ENCODE measurements at regions not wholly inside any gene's neighbourhood (a gene's known extent, or its start where the extent isn't known, plus 50 kb on each side); places are given as distances from the start of the nearest gene placed in this dataset.

GRCh38 chr3:22401499-22401898 lies 650.5 kb upstream of the ZNF385D start:
- Histone ChIP-seq H3K79me2 (ENCODE audit: insufficient read depth, low read length) (no peaks in the 10 kb centered on the region), H3K4me2 (ENCODE audit: insufficient read depth, insufficient read length, low read length) (no peak overlapping the region), H3K4me1 (ENCODE audit: insufficient read depth, low read length) (no peaks in the 10 kb centered on the region), H3K9ac (ENCODE audit: extremely low read depth, insufficient read length, low read length) (no peak overlapping the region), H4K20me1 (ENCODE audit: control insufficient read depth, insufficient read depth, insufficient read length) (no peaks in the 10 kb centered on the region), H3K23ac (ENCODE audit: insufficient read length, low read depth, low read length) (no peak overlapping the region), H2BK20ac (ENCODE audit: low read depth, low read length, poor library complexity, severe bottlenecking) (no peak overlapping the region), H3K9me3 (ENCODE audit: control insufficient read depth, low read depth, low read length) (no peaks in the 10 kb centered on the region), H3K56ac (ENCODE audit: insufficient read length, low read depth, low read length) (no peak overlapping the region), H3K4ac (ENCODE audit: low read depth, low read length) (no peak overlapping the region), H3K27ac (ENCODE audit: insufficient read length, low read depth, low read length) (no peak overlapping the region), H2BK15ac (ENCODE audit: low read depth, low read length) (no peak overlapping the region), H4K5ac (ENCODE audit: insufficient read length, low read depth, low read length) (no peak overlapping the region), H3T11ph (ENCODE audit: low read length) (no peak overlapping the region), H3K27me3 (ENCODE audit: insufficient read depth, low read length) (no peaks in the 10 kb centered on the region), H4K91ac (ENCODE audit: insufficient read length, low read depth, low read length) (no peak overlapping the region), H3K18ac (ENCODE audit: insufficient read length, low read depth, low read length) (no peak overlapping the region), H3K14ac (ENCODE audit: insufficient read depth, low read length) (no peak overlapping the region), H2BK5ac (ENCODE audit: insufficient read length, low read length) (no peak overlapping the region), H2AFZ (ENCODE audit: low read length) (no peak overlapping the region), H3K79me1 (ENCODE audit: insufficient read depth, low read depth, low read length, poor library complexity, severe bottlenecking) (no peaks in the 10 kb centered on the region), H2AK5ac (ENCODE audit: insufficient read length, low read length) (no peak overlapping the region), H4K8ac (replicated peaks; ENCODE audit: insufficient read length, low read depth, low read length) (no peak overlapping the region), H2BK12ac (ENCODE audit: insufficient read length, low read depth, low read length) (no peak overlapping the region), H2BK120ac (ENCODE audit: low read depth, low read length, poor library complexity, severe bottlenecking) (no peak overlapping the region), H3K23me2 (ENCODE audit: insufficient read length, low read depth, low read length, poor library complexity, severe bottlenecking) (no peaks in the 10 kb centered on the region)
- Mint-ChIP-seq H3K4me3 (no peak overlapping the region), H3K4me1 (no peaks in the 10 kb centered on the region), H3K27me3 (ENCODE audit: low read depth) (no peaks in the 10 kb centered on the region), H3K27ac (no peak overlapping the region), H3K36me3 (ENCODE audit: insufficient read depth in 1 of 3, low read depth in 3 of 3) (no peaks in the 10 kb centered on the region; a peak in 1 of 7 replicates), H3K9me3 (no peaks in the 10 kb centered on the region)
- no peak for TF ChIP-seq CTCF (conservative IDR thresholded peaks at IDR 0.05)
- DNase-seq, result no peak
